K562 (cell line): ENCODE measurements at regions not wholly inside any gene's neighbourhood (a gene's known extent, or its start where the extent isn't known, plus 50 kb on each side); places are given as distances from the start of the nearest gene placed in this dataset.
"Not testable (repeated sequence)": the region's sequence is repeated elsewhere in the genome, so short reads cannot be mapped to it uniquely, and the experiment has no call there.

Experiments
- ATAC-seq: fragments of 200-7000 bp; cut with Tn5 transposase; 3 replicates; pipeline ENCODE4 v1.9.1; 2020; ENCODE audit warnings: moderate library complexity
- BruUV-seq: library from RNA; stranded (reverse); fragments of 400-500 nt; replicated peaks from 2 replicates; lab custom pipeline; 2021; lab: Mats Ljungman, UMichigan
- CTCF ChIA-PET: fragments of 300-600 bp; formaldehyde crosslinking; extraction: SDS; loops from one replicate; lab custom pipeline; 2021; ENCODE audit warnings: low intra/inter-chr PET ratio; lab: Yijun Ruan, JAX
- POLR2A ChIA-PET: fragments of 300-600, 350-650 bp; sonication (Branson Sonifier 250); formaldehyde crosslinking; extraction: SDS; loops from one replicate; lab custom pipeline; 2021; ENCODE audit warnings: antibody characterized with exemption, inconsistent platforms; lab: Yijun Ruan, JAX
- DNase-seq, 4 experiments: peaks; one replicate each; pipeline versions ENCODE4 v3.0.0 to v3.0.0-alpha.2; 2011 to 2018; ENCODE audit warnings: low spot score in 3 of 4, mixed read lengths in 3 of 4; ENCODE audit errors: extremely low read depth in 1 of 4
- FAIRE-seq: peaks from 2 replicates; lab custom pipeline; 2011; peaks lifted over from hg19 to GRCh38; lab: Jason Lieb, UNC
- H2AFZ ChIP-seq: 2 replicates; pipeline ENCODE4 v1.6.0; 2011; ENCODE audit warnings: low read depth, low read length, control low read depth, inconsistent platforms
- H3K27ac ChIP-seq: fragments of 200-600 bp; 3 replicates; pipeline ENCODE4 v1.8.0; 2011; ENCODE audit warnings: low read depth, mild to moderate bottlenecking, control low read depth, inconsistent platforms, low read length, moderate library complexity, mixed read lengths; ENCODE audit errors: extremely low read depth
- H3K27me3 ChIP-seq, 2 experiments: fragments of 300-600 bp in 1 of 2; 2 replicates in 1 of 2; 3 replicates in 1 of 2; pipeline versions ENCODE4 v1.6.0 to v1.8.0; 2011; ENCODE audit warnings: inconsistent platforms in 2 of 2, low read length in 2 of 2, mild to moderate bottlenecking in 1 of 2, mixed read lengths in 1 of 2, moderate library complexity in 1 of 2; ENCODE audit not compliant: control insufficient read depth in 2 of 2, insufficient read depth in 2 of 2
- H3K36me3 ChIP-seq: fragments of 300-600 bp; 3 replicates; pipeline ENCODE4 v1.8.0; 2011; ENCODE audit warnings: mild to moderate bottlenecking, low read length, inconsistent platforms; ENCODE audit not compliant: control insufficient read depth, insufficient read depth
- H3K4me1 ChIP-seq, 2 experiments: fragments of 200-600 bp in 1 of 2; replicated peaks in 1 of 2; 2 replicates in 1 of 2; 3 replicates in 1 of 2; pipeline versions ENCODE4 v1.5.1 to v1.8.0; 2011; ENCODE audit warnings: inconsistent platforms in 2 of 2, low read length in 2 of 2, mild to moderate bottlenecking in 1 of 2, mixed read lengths in 1 of 2, moderate library complexity in 1 of 2; ENCODE audit not compliant: control insufficient read depth in 2 of 2, insufficient read depth in 2 of 2
- H3K4me2 ChIP-seq: 2 replicates; pipeline ENCODE4 v1.6.1; 2011; ENCODE audit warnings: low read length, control low read depth, inconsistent platforms, mixed read lengths; ENCODE audit not compliant: insufficient read depth
- H3K4me3 ChIP-seq: fragments of 200-600 bp; sonication (generic), shearing (Covaris generic); 2 replicates; pipeline ENCODE4 v1.5.1; 2016; ENCODE audit warnings: control low read depth, inconsistent platforms
- H3K79me2 ChIP-seq: fragments of 200-600 bp; 3 replicates; pipeline ENCODE4 v1.8.0; 2011; ENCODE audit warnings: low read length, inconsistent platforms; ENCODE audit not compliant: control insufficient read depth, insufficient read depth
- H3K9ac ChIP-seq, 2 experiments: 2 replicates each; pipeline versions ENCODE4 v1.6.0 to v1.6.1; 2011; ENCODE audit warnings: low read depth in 2 of 2, low read length in 2 of 2, control low read depth in 1 of 2, inconsistent platforms in 1 of 2, mild to moderate bottlenecking in 1 of 2, mixed read lengths in 1 of 2; ENCODE audit not compliant: insufficient read depth in 1 of 2
- H3K9me1 ChIP-seq: one replicate; pipeline ENCODE4 v1.6.0; 2011; ENCODE audit warnings: inconsistent platforms, mild to moderate bottlenecking, low read length, moderate library complexity; ENCODE audit not compliant: control insufficient read depth, insufficient read depth
- H3K9me3 ChIP-seq: replicated peaks from 2 replicates; pipeline ENCODE4 v1.5.1; 2011; ENCODE audit warnings: low read depth, low read length, inconsistent platforms; ENCODE audit not compliant: control insufficient read depth, insufficient read depth
- H4K20me1 ChIP-seq: replicated peaks from 2 replicates; pipeline ENCODE4 v1.6.1; 2011; ENCODE audit warnings: low read length, inconsistent platforms, mixed read lengths; ENCODE audit not compliant: control insufficient read depth, insufficient read depth
- AFF4 ChIP-seq: sonication (generic); formaldehyde crosslinking; IDR thresholded peaks from 2 replicates; pipeline ENCODE4 v1.8.0; 2023; ENCODE audit warnings: mild to moderate bottlenecking, missing genetic modification reagents
- E2F1 ChIP-seq: sonication (generic); formaldehyde crosslinking; IDR thresholded peaks from 2 replicates; pipeline ENCODE4 v1.8.1; 2023; ENCODE audit warnings: mild to moderate bottlenecking, missing genetic modification reagents, moderate library complexity
- ELF1 ChIP-seq: fragments of 200-800 bp; sonication (Bioruptor generic); IDR thresholded peaks from 2 replicates; pipeline ENCODE4 v1.6.1; 2016; ENCODE audit warnings: missing genetic modification characterization, missing compliant biosample characterization
- HLTF ChIP-seq: fragments of 450-650 bp; IDR thresholded peaks from 2 replicates; pipeline ENCODE4 v1.6.1; 2016
- KLF13 ChIP-seq: fragments of 450-650 bp; IDR thresholded peaks from 2 replicates; pipeline ENCODE4 v1.6.1; 2016; ENCODE audit warnings: missing genetic modification characterization, low read depth, mild to moderate bottlenecking, missing compliant biosample characterization, moderate library complexity, borderline replicate concordance
- MIER1 ChIP-seq: fragments of 450-650 bp; IDR thresholded peaks from 2 replicates; pipeline ENCODE4 v1.6.1; 2016; ENCODE audit warnings: antibody characterized with exemption, mild to moderate bottlenecking, low read depth
- NFE2L1 ChIP-seq: fragments of 450-650 bp; IDR thresholded peaks from 2 replicates; pipeline ENCODE4 v1.6.1; 2016; ENCODE audit warnings: missing genetic modification characterization, low read depth, mild to moderate bottlenecking, missing compliant biosample characterization, moderate library complexity, borderline replicate concordance
- SMAD4 ChIP-seq: fragments of 250-450 bp; sonication (Bioruptor Pico); conservative IDR thresholded peaks from 2 replicates; pipeline ENCODE4 v1.8.0; 2021; ENCODE audit warnings: inconsistent platforms, mild to moderate bottlenecking, moderate library complexity
- SNIP1 ChIP-seq: fragments of 450-650 bp; IDR thresholded peaks from 2 replicates; pipeline ENCODE4 v1.7.1; 2017; ENCODE audit warnings: low read depth, mild to moderate bottlenecking
- SP1 ChIP-seq: sonication (generic); formaldehyde crosslinking; IDR thresholded peaks from 2 replicates; pipeline ENCODE4 v1.8.1; 2022; ENCODE audit warnings: mild to moderate bottlenecking, missing genetic modification reagents
- TBP ChIP-seq: optimal IDR thresholded peaks from 2 replicates; pipeline ENCODE3; 2011; ENCODE audit warnings: low read depth, low read length, improper control_type of control experiment
- WGBS: fragments of 100-300 bp; shearing (Covaris generic); methylation state at CpG from one replicate; pipeline ENCODE4 v1.1.6; 2016; ENCODE audit warnings: low coverage, mixed read lengths; ENCODE audit not compliant: insufficient coverage; ENCODE audit errors: missing lambda C conversion rate; 5-methylcytosine and 5-hydroxymethylcytosine counted together
- in situ Hi-C: fragments of 300-500 bp; cut with MboI; formaldehyde crosslinking; loops from 4 replicates; pipeline ENCODE4 v1.15.0; 2018; ENCODE audit warnings: inconsistent platforms, mixed read lengths
- intact Hi-C: fragments of 100-400 bp; cut with micrococcal nuclease; formaldehyde crosslinking; loops from 2 replicates; pipeline ENCODE4 v1.14.2; 2022

GRCh38 chr20:52302051-52302450 lies 110.5 kb upstream of the ZFP64 start:
- H3K27me3 ChIP-seq, CTCF ChIA-PET, H3K9ac ChIP-seq, H4K20me1 ChIP-seq, H3K4me3 ChIP-seq, H3K9me1 ChIP-seq, H3K27ac ChIP-seq, H2AFZ ChIP-seq, H3K4me1 ChIP-seq, in situ Hi-C loops, ATAC-seq, H3K36me3 ChIP-seq, intact Hi-C loops, FAIRE-seq, H3K9me3 ChIP-seq, BruUV-seq, H3K4me2 ChIP-seq, POLR2A ChIA-PET, DNase-seq, H3K79me2 ChIP-seq: not testable (repeated sequence)
- WGBS: 52% methylated on average over 6 of the region's 6 CpGs

- Histone ChIP-seq H2AFZ (no peak overlapping the region), H3K27me3 (no peaks in the 10 kb centered on the region; a peak in 1 of 5 replicates), H3K4me1 (no peaks in the 10 kb centered on the region), H3K4me2 (no peak overlapping the region), H3K4me3 (no peak overlapping the region), H4K20me1 (no peaks in the 10 kb centered on the region), H3K27ac (no peak overlapping the region), H3K36me3 (no peaks in the 10 kb centered on the region), H3K9me3 (no peaks in the 10 kb centered on the region), H3K9me1 (no peaks in the 10 kb centered on the region), H3K79me2 (no peaks in the 10 kb centered on the region), H3K9ac (no peak overlapping the region)
- ATAC-seq (no peak), DNase-seq (no peak), FAIRE-seq (no peak)
- POLR2A ChIA-PET: interaction anchor here (2.1 kb wide), 1 partner anchor 14 kb away, joined by 4 read pairs; no protein-coding TSS in a partner anchor
- TF ChIP-seq AFF4 (CRISPR knock-in tag) (no peak), SP1 (CRISPR knock-in tag) (no peak), SMAD4 (CRISPR knock-in tag) (no peak), KLF13 (tag) (no peak), HLTF (no peak), MIER1 (no peak), ELF1 (tag) (no peak), TBP (no peak), E2F1 (CRISPR knock-in tag) (no peak), SNIP1 (no peak), NFE2L1 (tag) (no peak)
- WGBS: 23% methylated on average over 7 of the region's 7 CpGs
- no TSS peak for BruUV-seq
- in situ Hi-C loops: no loop called here
- intact Hi-C loops: no loop called here
- CTCF ChIA-PET: no interaction called here
Measured at GRCh38 chr20:52295556-52295955, 104.0 kb upstream of the ZFP64 start.
